ENCODE measurements at regions not wholly inside any gene's neighbourhood (a gene's known extent, or its start where the extent isn't known, plus 50 kb on each side); places are given as distances from the start of the nearest gene placed in this dataset.
A peak's percentile ranks its signal among the peaks of the same experiment; 100 is the strongest.

- peak; percentile 71 for DNase-seq
Observed at GRCh38 chrX:107561468-107562215, 66.7 kb upstream of the PRPS1 start.

GRCh38 chrX:107562482-107562881, 65.8 kb upstream of the PRPS1 start:
- peak; percentile 96 for DNase-seq

GRCh38 chrX:107563824-107564223, 64.5 kb upstream of the PRPS1 start:
- DNase-seq = no peak

GRCh38 chrX:107565015-107565414, 63.3 kb upstream of the PRPS1 start:
- peak; percentile 65 for DNase-seq

- peak; percentile 64 for DNase-seq
Observed at GRCh38 chrX:107565931-107566603, 62.2 kb upstream of the PRPS1 start.

- no peak for DNase-seq
Observed at GRCh38 chrX:107566604-107567262, 61.6 kb upstream of the PRPS1 start.

GRCh38 chrX:107567370-107567769, 60.9 kb upstream of the PRPS1 start:
- no peak for DNase-seq

- peak; percentile 85 for DNase-seq
Observed at GRCh38 chrX:107571296-107571998, 56.9 kb upstream of the PRPS1 start.

- no peak for DNase-seq
Observed at GRCh38 chrX:107573016-107573415, 55.3 kb upstream of the PRPS1 start.

- DNase-seq = peak; percentile 44
Observed at GRCh38 chrX:107574054-107574683, 54.1 kb upstream of the PRPS1 start.

GRCh38 chrX:107574711-107575110, 53.6 kb upstream of the PRPS1 start:
- DNase-seq = peak; percentile 40

- DNase-seq = no peak
Observed at GRCh38 chrX:107576392-107576791, 51.9 kb upstream of the PRPS1 start.

GRCh38 chrX:107576841-107577240, 51.5 kb upstream of the PRPS1 start:
- no peak for DNase-seq

- no peak for DNase-seq
Observed at GRCh38 chrX:107577933-107578332, 50.4 kb upstream of the PRPS1 start.
